SK-N-SH (cell line): ENCODE measurements at regions not wholly inside any gene's neighbourhood (a gene's known extent, or its start where the extent isn't known, plus 50 kb on each side); places are given as distances from the start of the nearest gene placed in this dataset.

Experiments
- EZH2phosphoT487 ChIP-seq: fragments of 200-600 bp; sonication (generic); IDR thresholded peaks from 2 replicates; pipeline ENCODE4 v1.6.1; 2017; ENCODE audit warnings: low read depth, mixed run types, mild to moderate bottlenecking, antibody characterized with exemption, moderate library complexity, borderline replicate concordance
- JUND ChIP-seq: IDR thresholded peaks from 2 replicates; pipeline ENCODE4 v1.4.0; 2012
- MXI1 ChIP-seq: IDR thresholded peaks from 2 replicates; pipeline ENCODE4 v1.6.1; 2012; ENCODE audit warnings: mild to moderate bottlenecking, low read depth, low read length, improper control_type of control experiment
- NRF1 ChIP-seq: IDR thresholded peaks from 2 replicates; pipeline ENCODE4 v1.6.1; 2012; ENCODE audit warnings: low read depth, mild to moderate bottlenecking, low read length
- POLR2AphosphoS5 ChIP-seq: IDR thresholded peaks from 2 replicates; pipeline ENCODE4 v1.6.1; 2012; ENCODE audit warnings: low read depth, low read length
- TAF1 ChIP-seq: IDR thresholded peaks from 2 replicates; pipeline ENCODE4 v1.6.1; 2012; ENCODE audit warnings: low read depth, mild to moderate bottlenecking, low read length, moderate library complexity, borderline replicate concordance
- TEAD4 ChIP-seq: IDR thresholded peaks from 2 replicates; pipeline ENCODE4 v1.4.0; 2012; ENCODE audit warnings: mild to moderate bottlenecking, borderline replicate concordance; ENCODE audit not compliant: insufficient read depth
- USF2 ChIP-seq: fragments of 150-350 bp; IDR thresholded peaks from 2 replicates; pipeline ENCODE4 v1.6.1; 2017; ENCODE audit warnings: antibody characterized with exemption, low read length, low read depth, borderline replicate concordance
- TF ChIP-seq, protein P1 (sequence below): fragments of 200-600 bp; sonication (generic); IDR thresholded peaks from 2 replicates; pipeline ENCODE4 v1.6.1; 2017; ENCODE audit warnings: antibody characterized with exemption, mild to moderate bottlenecking, moderate library complexity
- TF ChIP-seq, protein P2 (sequence below): IDR thresholded peaks from 2 replicates; pipeline ENCODE4; 2012

DNA sequence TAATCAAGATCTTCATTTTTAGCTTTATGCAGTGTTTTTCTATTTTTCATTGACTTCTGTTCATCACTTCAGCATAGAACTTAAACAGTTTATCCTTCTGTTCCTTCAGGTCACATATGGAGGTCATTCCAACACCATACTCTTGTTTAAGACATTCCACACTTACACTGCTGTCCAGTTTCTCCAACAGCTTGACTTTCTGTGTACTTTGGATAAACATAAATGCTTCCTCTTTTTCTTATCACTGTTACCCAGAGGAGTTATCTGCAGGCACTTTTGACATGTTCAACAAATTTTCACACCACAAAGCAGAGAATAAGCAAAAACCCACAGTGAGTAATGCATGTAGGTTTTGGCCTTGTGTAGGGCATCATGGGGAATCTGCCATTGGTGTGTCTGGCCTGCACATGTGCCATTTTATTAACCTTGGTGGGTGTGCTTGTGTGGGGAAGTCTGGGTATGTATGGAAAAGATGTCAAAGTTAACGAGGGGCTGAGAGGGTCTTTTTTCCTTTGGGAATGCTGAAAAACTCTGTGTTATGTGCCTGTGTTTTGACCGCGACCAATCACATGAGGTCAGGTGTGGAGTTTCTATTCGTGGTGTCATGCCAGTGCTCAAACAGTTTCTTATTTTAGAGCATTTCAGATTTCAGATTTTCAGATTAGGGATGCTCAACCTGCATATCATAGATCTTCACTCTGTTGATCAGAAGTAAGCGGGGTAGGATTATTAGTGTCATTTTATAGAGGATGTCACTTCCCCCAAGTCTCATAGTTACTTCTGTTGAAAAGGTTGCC lies 53.9 kb upstream of the ACVR1 start:
- TF ChIP-seq NRF1 (no peak), POLR2AphosphoS5 (no peak), TEAD4 (no peak), EZH2phosphoT487 (no peak), JUND (no peak), MXI1 (no peak), TAF1 (no peak), USF2 (no peak)
- TF ChIP-seq, protein P1, sequence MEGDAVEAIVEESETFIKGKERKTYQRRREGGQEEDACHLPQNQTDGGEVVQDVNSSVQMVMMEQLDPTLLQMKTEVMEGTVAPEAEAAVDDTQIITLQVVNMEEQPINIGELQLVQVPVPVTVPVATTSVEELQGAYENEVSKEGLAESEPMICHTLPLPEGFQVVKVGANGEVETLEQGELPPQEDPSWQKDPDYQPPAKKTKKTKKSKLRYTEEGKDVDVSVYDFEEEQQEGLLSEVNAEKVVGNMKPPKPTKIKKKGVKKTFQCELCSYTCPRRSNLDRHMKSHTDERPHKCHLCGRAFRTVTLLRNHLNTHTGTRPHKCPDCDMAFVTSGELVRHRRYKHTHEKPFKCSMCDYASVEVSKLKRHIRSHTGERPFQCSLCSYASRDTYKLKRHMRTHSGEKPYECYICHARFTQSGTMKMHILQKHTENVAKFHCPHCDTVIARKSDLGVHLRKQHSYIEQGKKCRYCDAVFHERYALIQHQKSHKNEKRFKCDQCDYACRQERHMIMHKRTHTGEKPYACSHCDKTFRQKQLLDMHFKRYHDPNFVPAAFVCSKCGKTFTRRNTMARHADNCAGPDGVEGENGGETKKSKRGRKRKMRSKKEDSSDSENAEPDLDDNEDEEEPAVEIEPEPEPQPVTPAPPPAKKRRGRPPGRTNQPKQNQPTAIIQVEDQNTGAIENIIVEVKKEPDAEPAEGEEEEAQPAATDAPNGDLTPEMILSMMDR, result no peak
- TF ChIP-seq, protein P2, sequence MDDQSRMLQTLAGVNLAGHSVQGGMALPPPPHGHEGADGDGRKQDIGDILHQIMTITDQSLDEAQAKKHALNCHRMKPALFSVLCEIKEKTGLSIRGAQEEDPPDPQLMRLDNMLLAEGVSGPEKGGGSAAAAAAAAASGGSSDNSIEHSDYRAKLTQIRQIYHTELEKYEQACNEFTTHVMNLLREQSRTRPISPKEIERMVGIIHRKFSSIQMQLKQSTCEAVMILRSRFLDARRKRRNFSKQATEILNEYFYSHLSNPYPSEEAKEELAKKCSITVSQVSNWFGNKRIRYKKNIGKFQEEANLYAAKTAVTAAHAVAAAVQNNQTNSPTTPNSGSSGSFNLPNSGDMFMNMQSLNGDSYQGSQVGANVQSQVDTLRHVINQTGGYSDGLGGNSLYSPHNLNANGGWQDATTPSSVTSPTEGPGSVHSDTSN, result no peak
